ENCODE measurements at regions not wholly inside any gene's neighbourhood (a gene's known extent, or its start where the extent isn't known, plus 50 kb on each side); places are given as distances from the start of the nearest gene placed in this dataset.

DNA sequence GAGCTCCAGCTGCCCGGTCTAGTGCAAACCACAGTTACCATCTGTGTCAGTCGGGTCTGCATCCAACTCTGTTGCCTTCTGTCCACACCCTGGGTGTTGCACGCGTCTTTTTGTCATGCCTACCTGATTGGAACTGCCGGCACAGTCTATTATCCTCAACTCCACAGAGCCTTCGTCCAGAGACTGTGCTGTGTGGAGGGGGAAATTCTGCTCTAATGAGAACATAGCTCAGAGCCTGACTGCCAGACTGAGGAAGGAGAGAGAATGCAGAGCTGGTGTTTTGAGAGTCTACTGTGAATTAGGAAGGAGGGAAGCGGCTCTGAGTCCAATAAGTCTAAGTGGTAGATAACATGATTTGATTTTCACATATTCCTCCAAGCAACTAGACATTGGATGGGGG is 68.3 kb upstream of the GPR139 start:
- TF ChIP-seq, protein P1, sequence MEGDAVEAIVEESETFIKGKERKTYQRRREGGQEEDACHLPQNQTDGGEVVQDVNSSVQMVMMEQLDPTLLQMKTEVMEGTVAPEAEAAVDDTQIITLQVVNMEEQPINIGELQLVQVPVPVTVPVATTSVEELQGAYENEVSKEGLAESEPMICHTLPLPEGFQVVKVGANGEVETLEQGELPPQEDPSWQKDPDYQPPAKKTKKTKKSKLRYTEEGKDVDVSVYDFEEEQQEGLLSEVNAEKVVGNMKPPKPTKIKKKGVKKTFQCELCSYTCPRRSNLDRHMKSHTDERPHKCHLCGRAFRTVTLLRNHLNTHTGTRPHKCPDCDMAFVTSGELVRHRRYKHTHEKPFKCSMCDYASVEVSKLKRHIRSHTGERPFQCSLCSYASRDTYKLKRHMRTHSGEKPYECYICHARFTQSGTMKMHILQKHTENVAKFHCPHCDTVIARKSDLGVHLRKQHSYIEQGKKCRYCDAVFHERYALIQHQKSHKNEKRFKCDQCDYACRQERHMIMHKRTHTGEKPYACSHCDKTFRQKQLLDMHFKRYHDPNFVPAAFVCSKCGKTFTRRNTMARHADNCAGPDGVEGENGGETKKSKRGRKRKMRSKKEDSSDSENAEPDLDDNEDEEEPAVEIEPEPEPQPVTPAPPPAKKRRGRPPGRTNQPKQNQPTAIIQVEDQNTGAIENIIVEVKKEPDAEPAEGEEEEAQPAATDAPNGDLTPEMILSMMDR (CRISPR knock-in tag; IDR thresholded peaks at IDR 0.05) = no peak
- TF ChIP-seq, protein P2, sequence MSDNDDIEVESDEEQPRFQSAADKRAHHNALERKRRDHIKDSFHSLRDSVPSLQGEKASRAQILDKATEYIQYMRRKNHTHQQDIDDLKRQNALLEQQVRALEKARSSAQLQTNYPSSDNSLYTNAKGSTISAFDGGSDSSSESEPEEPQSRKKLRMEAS (IDR thresholded peaks at IDR 0.05) = no peak
- no peak for TF ChIP-seq MXI1 (IDR thresholded peaks at IDR 0.05; ENCODE audit: borderline replicate concordance, low read depth, low read length)
- TF ChIP-seq SIX4 (CRISPR knock-in tag; IDR thresholded peaks at IDR 0.05) = no peak
